Coronary artery (tissue), 2 donors: ENCODE measurements at regions not wholly inside any gene's neighbourhood (a gene's known extent, or its start where the extent isn't known, plus 50 kb on each side); places are given as distances from the start of the nearest gene placed in this dataset.
"Not testable (repeated sequence)": the region's sequence is repeated elsewhere in the genome, so short reads cannot be mapped to it uniquely, and the experiment has no call there.

Experiments used
- DNase-seq: peaks from one replicate; pipeline ENCODE4 v3.0.0-alpha.2; 2017; ENCODE audit warnings: low spot score
- H3K27ac ChIP-seq, 2 donors: fragments of 200-600 bp; sonication (generic); one replicate each; pipeline ENCODE4 v1.5.1; 2016 to 2019
- H3K4me3 ChIP-seq: fragments of 200-600 bp; sonication (generic); 2 replicates; pipeline ENCODE4 v1.5.1; 2016; ENCODE audit warnings: mild to moderate bottlenecking, moderate library complexity
- CTCF ChIP-seq: fragments of 200-600 bp; sonication (generic); IDR thresholded peaks from one replicate; pipeline ENCODE4 v1.5.1; 2019; ENCODE audit warnings: antibody characterized with exemption

GRCh38 chr5:138696501-138696900 lies 56.7 kb upstream of the CTNNA1 start:
- H3K4me3 ChIP-seq = no peak overlapping the region
- no peak for DNase-seq
- TF ChIP-seq CTCF = no peak
- H3K27ac ChIP-seq = no peak overlapping the region

- no peak for DNase-seq
- Histone ChIP-seq H3K4me3 (no peak overlapping the region), H3K27ac (no peak overlapping the region)
- no peak for TF ChIP-seq CTCF
These were observed 57.4 kb upstream of the CTNNA1 start for GRCh38 chr5:138695781-138696180.

- no peak overlapping the region for H3K4me3 ChIP-seq
- no peak overlapping the region for H3K27ac ChIP-seq
- no peak for TF ChIP-seq CTCF
- DNase-seq = no peak
These were observed 59.1 kb upstream of the CTNNA1 start for GRCh38 chr5:138694146-138694545.

GRCh38 chr5:138692370-138692769 lies 60.9 kb upstream of the CTNNA1 start:
- H3K4me3 ChIP-seq = no peak overlapping the region
- no peak overlapping the region for H3K27ac ChIP-seq
- no peak for DNase-seq
- TF ChIP-seq CTCF = no peak

GRCh38 chr5:138686668-138687067 lies 66.6 kb upstream of the CTNNA1 start:
- no peak overlapping the region for H3K27ac ChIP-seq
- DNase-seq = no peak
- H3K4me3 ChIP-seq = no peak overlapping the region
- TF ChIP-seq CTCF = no peak

- H3K27ac ChIP-seq = no peak overlapping the region
- TF ChIP-seq CTCF = no peak
These were observed 68.0 kb upstream of the CTNNA1 start for GRCh38 chr5:138685193-138685745.

GRCh38 chr5:138682462-138682861 lies 70.8 kb upstream of the CTNNA1 start:
- H3K4me3 ChIP-seq, DNase-seq, H3K27ac ChIP-seq: not testable (repeated sequence)

More at GRCh38 chr5:138685193-138685745, 68.0 kb upstream of the CTNNA1 start:
- H3K4me3 ChIP-seq = no peak overlapping the region
- DNase-seq = no peak

- H3K27ac ChIP-seq, DNase-seq, H3K4me3 ChIP-seq: not testable (repeated sequence)
These were observed 74.4 kb upstream of the CTNNA1 start for GRCh38 chr5:138678826-138679225.
